ENCODE measurements at regions not wholly inside any gene's neighbourhood (a gene's known extent, or its start where the extent isn't known, plus 50 kb on each side); places are given as distances from the start of the nearest gene placed in this dataset.
"Not testable (repeated sequence)": the region's sequence is repeated elsewhere in the genome, so short reads cannot be mapped to it uniquely, and the experiment has no call there.

GRCh38 chr1:72433591-72433990, 151.3 kb upstream of the NEGR1 start:
- ChIA-PET CTCF (no interaction called here), POLR2A (no interaction called here)
- Histone ChIP-seq H3K4me3 (ENCODE audit: low read depth, low read length) (no peak overlapping the region), H3K27ac (ENCODE audit: low read depth, low read length) (no peak overlapping the region), H3K9me3 (ENCODE audit: control insufficient read depth, insufficient read depth, low read length) (no peaks in the 10 kb centered on the region), H3K27me3 (ENCODE audit: control insufficient read depth, insufficient read depth, low read length) (no peaks in the 10 kb centered on the region)
- TF ChIP-seq, protein P1, sequence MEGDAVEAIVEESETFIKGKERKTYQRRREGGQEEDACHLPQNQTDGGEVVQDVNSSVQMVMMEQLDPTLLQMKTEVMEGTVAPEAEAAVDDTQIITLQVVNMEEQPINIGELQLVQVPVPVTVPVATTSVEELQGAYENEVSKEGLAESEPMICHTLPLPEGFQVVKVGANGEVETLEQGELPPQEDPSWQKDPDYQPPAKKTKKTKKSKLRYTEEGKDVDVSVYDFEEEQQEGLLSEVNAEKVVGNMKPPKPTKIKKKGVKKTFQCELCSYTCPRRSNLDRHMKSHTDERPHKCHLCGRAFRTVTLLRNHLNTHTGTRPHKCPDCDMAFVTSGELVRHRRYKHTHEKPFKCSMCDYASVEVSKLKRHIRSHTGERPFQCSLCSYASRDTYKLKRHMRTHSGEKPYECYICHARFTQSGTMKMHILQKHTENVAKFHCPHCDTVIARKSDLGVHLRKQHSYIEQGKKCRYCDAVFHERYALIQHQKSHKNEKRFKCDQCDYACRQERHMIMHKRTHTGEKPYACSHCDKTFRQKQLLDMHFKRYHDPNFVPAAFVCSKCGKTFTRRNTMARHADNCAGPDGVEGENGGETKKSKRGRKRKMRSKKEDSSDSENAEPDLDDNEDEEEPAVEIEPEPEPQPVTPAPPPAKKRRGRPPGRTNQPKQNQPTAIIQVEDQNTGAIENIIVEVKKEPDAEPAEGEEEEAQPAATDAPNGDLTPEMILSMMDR (IDR thresholded peaks at IDR 0.05; ENCODE audit: low read depth, low read length): no peak
- no peak for DNase-seq (ENCODE audit: low read depth, low spot score)

DNA sequence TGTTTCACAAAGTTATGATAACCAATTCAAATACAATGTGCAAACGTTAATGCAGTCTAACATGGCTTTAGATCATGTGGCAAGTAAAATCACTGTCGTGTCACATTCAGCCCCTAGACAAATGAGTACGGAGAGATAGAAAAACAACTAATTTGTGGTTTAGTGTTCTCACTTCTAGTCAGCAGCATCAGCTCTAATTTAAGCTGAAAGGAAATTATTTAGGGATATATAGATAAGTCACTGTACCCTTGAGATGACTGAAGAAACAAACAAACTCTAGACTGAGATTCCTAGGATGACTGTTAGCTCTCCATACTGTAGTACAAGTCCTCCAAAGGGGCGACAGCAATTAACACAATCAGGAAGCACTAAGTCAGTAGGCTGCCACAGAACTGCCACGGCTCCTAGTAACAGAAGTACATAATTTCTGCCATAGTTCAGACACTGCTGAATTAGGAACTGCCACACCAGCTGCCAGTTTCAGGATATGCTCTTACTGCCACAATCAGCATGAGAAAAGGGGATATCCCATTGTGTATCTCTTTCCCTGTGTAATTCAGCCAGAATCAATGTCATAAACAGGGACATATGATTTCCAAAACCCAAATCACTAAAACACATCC, 150.4 kb upstream of the NEGR1 start:
- POLR2A ChIA-PET: no interaction called here

GRCh38 chr1:72431810-72432209, 149.5 kb upstream of the NEGR1 start:
- Histone ChIP-seq H3K27ac (ENCODE audit: low read depth, low read length) (no peak overlapping the region), H3K4me3 (ENCODE audit: low read depth, low read length) (no peak overlapping the region), H3K27me3 (ENCODE audit: control insufficient read depth, insufficient read depth, low read length) (no peaks in the 10 kb centered on the region), H3K9me3 (ENCODE audit: control insufficient read depth, insufficient read depth, low read length) (no peaks in the 10 kb centered on the region)
- CTCF ChIA-PET: no interaction called here
- POLR2A ChIA-PET: no interaction called here
- DNase-seq (ENCODE audit: low read depth, low spot score): no peak
- TF ChIP-seq, protein P1 (IDR thresholded peaks at IDR 0.05; ENCODE audit: low read depth, low read length): no peak

More for the DNA sequence above, 150.4 kb upstream of the NEGR1 start:
- TF ChIP-seq, protein P1 (IDR thresholded peaks at IDR 0.05; ENCODE audit: low read depth, low read length): no peak
- no peak overlapping the region for H3K4me3 ChIP-seq (ENCODE audit: low read depth, low read length)
- CTCF ChIA-PET: no interaction called here
- no peaks in the 10 kb centered on the region for H3K9me3 ChIP-seq (ENCODE audit: control insufficient read depth, insufficient read depth, low read length)
- H3K27ac ChIP-seq (ENCODE audit: low read depth, low read length): no peak overlapping the region
- H3K27me3 ChIP-seq (ENCODE audit: control insufficient read depth, insufficient read depth, low read length): no peaks in the 10 kb centered on the region
- no peak for DNase-seq (ENCODE audit: low read depth, low spot score)

- H3K27me3 ChIP-seq (ENCODE audit: control insufficient read depth, insufficient read depth, low read length); POLR2A ChIA-PET; CTCF ChIA-PET; H3K9me3 ChIP-seq (ENCODE audit: control insufficient read depth, insufficient read depth, low read length); DNase-seq (ENCODE audit: low read depth, low spot score); H3K27ac ChIP-seq (ENCODE audit: low read depth, low read length); H3K4me3 ChIP-seq (ENCODE audit: low read depth, low read length): not testable (repeated sequence)
These were observed 145.9 kb upstream of the NEGR1 start for GRCh38 chr1:72428276-72428675.

- CTCF ChIA-PET: no interaction called here
- Histone ChIP-seq H3K27me3 (ENCODE audit: control insufficient read depth, insufficient read depth, low read length) (no peaks in the 10 kb centered on the region), H3K4me3 (ENCODE audit: low read depth, low read length) (no peak overlapping the region), H3K9me3 (ENCODE audit: control insufficient read depth, insufficient read depth, low read length) (peaks cover 5% of the 10 kb centered on the region; the same call in 1 of the 2 replicates), H3K27ac (ENCODE audit: low read depth, low read length) (no peak overlapping the region)
- TF ChIP-seq, protein P1 (IDR thresholded peaks at IDR 0.05; ENCODE audit: low read depth, low read length): no peak
- POLR2A ChIA-PET: no interaction called here
- no peak for DNase-seq (ENCODE audit: low read depth, low spot score)
These were observed 136.9 kb upstream of the NEGR1 start for GRCh38 chr1:72419229-72419628.

DNA sequence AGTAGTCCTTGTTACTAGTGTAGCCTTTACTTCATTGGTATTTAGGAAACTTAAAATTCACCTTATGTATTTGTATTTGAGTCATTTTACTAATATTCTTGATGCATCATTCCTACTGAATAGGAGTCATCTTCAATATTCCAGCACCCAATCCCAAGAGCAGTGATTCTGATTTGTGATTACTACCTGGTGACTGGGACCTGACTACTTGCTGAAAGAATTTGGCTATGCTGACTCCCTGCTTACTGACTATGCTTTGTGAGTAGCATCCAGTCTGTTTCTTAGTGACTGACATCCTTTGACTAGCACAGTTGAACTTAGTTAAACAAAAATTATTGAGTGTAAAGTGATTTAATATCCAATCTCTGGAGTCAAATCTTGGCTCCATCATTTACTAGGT, 129.9 kb upstream of the NEGR1 start:
- no peak overlapping the region for H3K4me3 ChIP-seq (ENCODE audit: low read depth, low read length)
- POLR2A ChIA-PET: no interaction called here
- H3K27me3 ChIP-seq (ENCODE audit: control insufficient read depth, insufficient read depth, low read length): no peaks in the 10 kb centered on the region
- TF ChIP-seq, protein P1 (IDR thresholded peaks at IDR 0.05; ENCODE audit: low read depth, low read length): no peak
- H3K9me3 ChIP-seq (ENCODE audit: control insufficient read depth, insufficient read depth, low read length): no peaks in the 10 kb centered on the region
- no peak overlapping the region for H3K27ac ChIP-seq (ENCODE audit: low read depth, low read length)
- DNase-seq (ENCODE audit: low read depth, low spot score): no peak
- CTCF ChIA-PET: no interaction called here
